Forelimb muscle (tissue), 1 donor: ENCODE measurements at regions not wholly inside any gene's neighbourhood (a gene's known extent, or its start where the extent isn't known, plus 50 kb on each side); places are given as distances from the start of the nearest gene placed in this dataset.

ENCODE experiments used
- DNase-seq: peaks from one replicate; pipeline ENCODE4 v3.0.0-alpha.2; 2013; ENCODE audit warnings: low read depth

DNA sequence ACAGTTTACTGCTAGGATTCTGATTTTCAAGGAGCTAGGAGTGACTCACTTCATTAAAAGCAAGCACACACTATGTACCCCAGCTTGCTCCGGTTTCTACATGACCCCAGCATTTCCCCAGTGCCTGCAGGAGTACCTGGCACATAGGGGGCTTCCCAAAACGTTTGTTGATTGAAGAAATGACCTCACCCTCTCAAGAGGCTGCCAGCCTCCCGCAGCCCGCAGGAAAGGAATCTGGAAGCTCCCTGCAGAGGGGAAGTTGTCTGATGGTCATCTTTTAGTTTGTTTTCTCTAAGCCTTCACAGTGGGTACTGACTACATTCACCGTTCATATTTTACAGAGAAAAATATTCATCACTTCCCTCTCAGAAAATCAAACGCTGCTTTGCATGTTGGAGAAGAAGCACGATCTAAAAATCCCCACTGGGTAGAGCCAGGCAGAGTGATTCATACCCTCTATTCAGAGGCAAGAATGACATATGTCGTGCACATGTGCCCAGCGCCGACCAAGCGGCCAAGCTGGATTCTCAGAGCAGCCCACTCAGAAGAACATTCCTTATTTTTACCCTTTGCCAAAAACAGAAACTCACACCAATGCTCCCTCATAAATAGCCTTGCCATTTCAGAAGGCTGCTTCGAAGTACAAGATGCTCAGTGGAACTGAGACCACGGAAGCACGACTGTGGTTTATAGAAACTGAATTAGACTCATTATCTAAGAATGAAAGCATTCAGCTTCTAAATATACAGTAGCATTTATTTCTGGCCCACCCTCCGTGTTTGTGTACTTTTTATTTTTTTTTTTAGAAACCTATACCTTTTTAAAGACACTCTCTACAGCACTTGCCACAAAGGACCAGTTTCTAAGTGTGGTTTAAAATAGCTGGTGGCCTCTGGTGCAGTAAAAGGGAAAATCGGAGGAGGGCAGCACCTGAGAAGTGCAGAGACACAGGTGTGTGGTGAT is 143.2 kb downstream of the MIS18A start:
- no peak for DNase-seq

DNA sequence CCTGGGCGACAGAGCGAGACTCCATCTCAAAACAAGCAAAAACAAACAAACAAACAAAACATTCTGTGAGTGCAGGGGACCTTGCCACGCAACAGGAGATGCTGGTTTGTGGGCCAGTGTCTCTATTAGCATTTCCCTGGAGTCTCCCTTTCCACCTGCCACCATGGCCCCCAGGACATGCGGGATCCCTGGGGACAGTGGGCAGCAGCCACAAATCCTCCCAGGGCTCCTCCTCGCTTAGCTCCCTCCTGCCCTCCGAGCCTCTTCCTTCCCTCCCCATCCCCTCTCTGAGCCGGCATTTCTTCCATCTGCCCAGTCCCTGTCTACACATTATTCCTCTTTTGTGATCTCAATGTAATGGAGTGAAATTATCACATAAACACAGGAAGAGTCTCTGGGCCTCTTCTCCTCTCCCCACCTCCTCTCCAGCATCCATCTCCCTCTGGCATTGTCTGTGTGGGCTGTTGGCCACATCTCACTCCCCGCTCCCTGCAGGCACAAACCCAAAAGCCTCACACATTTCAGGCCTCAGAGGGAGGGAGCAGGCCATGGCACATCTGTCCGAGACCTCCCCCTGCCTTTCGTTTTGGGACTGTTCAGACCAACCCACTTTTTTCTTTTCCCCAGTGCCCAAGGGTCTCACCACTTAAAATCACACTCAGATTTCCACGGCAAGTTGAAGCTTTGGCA is 144.3 kb downstream of the MIS18A start:
- DNase-seq, result no peak

DNA sequence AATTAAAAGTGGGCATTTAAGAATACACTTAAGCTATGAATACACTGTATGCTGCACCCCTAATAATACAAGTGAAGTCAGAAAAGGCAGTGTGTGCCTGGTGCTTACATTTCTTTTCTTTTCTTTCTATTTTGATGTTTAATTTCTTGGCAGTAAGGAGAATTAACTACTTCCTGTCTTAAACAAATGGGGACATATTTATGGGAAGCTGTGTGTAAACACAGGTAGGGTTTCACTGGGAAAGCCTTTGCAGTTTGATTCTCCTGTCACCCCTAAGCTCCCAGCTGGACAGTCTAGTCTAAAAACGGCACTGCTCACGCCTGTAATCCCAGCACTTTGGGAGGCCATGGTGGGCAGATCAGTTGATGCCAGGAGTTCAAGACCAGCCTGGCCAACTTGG is 146.0 kb downstream of the MIS18A start:
- DNase-seq, result no peak

DNA sequence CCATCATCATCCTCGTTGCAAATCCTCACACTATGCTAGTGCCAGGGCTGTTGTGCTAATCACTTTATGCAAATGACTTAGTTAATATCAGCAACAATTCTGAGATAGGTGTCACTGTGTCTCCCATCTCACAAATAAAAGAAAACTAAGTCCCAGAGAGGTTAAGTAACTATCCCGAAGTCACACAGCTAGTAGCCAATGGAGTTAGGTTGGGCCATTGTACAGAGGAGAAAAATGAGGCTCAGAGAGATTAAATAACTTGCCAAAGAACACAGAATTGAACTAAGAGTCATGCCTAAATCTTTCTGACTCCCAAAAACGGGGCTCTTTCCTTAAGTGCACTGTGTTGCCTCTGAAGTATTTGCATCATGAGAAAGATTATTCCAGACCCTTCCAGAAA is 146.4 kb downstream of the MIS18A start:
- DNase-seq, result no peak

DNA sequence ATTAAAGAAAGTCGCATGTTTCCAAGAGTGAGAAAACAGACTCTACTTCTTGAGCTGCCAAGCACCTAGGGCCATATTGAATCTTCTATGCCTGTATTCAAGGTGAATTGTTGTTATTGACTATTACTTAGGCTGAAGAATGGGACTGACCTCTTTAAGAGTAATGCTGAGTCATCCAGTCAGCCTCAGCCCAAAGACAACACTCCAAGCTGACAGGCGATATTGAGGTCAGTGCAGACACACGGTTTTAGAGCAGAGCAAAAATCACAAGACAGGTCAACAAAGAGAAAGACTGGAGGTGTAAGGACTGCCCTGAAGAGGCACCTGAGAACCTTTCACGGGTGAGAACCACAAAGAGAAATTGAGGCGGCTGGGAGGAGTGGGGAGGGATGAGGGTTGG is 146.9 kb downstream of the MIS18A start:
- no peak for DNase-seq

DNA sequence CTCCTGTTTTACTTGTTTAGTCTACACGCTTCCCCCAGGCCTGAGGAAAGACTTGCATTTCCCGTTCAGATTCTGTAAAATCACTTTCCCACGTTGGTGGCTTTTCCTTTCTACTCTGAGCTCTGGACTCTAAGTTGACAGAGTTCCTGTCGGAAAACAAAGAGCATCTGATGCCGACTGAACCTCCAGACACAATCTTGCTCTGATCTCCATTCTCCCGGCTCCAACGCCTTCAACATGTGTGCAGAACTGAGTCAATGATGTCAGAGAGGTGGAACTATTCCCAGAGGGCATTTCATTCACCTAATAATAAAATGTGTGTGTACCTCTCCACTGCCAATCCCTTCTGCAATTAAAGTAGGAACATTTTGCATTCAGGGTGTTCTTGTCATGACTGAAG is 147.7 kb downstream of the MIS18A start:
- DNase-seq, result no peak

DNA sequence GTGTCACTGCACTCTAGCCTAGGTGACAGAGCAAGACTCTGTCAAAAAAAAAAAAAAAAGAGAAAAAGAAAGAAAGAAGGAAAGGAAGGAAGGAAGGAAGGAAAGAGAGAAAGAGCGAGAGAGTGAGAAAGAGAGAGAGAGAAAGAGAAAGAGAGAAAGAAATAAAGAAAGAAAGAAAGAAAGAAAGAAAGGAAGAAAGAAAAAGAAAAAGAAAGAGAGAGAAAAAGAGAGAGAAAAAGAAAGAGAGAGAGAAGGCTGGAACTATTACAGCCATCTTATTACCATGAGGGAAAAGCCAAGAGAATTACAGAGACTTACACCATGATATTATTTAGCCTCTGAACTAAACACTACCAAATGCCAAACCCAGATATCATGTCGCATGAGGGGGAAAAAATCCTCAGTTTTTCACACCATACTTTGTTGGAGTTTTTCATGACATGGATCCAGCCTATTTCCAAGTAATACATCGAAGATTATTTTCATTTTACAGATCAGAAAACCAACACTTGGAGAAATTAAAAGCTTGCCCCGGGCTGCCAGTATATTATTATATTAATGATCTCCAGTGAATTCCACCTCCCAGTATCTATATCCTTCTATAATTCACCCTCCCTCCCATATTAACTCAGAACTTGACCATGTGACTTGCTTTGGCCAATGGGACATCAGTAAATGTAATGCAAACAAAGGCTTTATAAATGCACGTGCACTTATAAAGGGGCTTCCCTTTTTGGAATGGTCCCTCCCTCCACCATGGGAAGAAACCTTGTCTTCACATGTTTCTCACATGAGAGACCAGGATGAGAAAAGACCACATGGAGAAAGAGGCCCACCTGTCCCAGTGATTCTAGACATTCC is 148.6 kb downstream of the MIS18A start:
- no peak for DNase-seq

DNA sequence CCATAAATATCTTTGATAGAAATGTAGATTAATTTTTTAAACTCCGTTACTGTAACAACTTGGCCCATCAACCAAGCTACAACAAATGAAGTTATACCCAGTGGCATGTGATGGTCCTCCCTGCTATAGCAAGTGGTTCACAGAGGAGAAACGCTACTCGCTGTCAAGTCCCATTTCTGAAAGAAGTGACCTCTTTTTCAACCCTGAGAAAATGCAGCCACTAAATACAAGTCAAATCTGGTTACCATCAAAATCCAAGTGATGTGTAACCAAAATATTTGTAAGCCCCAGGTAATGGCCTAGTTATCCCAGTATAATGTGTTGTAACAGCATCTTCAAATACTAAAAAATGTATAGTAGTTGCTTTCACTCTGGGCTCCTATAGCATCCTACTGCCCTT is 151.8 kb downstream of the MIS18A start:
- no peak for DNase-seq

DNA sequence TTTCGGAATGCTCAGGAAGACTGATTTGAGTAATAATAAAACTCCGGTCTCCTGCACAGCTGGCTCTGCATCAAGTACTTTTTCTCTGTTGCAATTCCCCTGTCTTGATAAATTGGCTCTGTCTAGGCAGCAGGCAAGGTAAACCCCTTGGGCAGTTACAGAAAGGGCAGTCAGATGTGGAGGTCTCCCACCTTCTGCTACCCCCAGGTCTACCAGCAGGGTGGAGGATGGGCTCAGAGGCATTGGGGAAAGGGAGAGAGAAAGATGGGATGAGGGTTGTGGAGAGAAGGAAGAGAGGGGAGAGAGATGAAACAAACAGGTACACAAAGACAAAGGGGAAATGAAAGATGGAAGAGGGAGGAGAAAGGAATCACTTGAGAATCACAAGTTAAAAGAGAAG is 156.8 kb downstream of the MIS18A start:
- no peak for DNase-seq

DNA sequence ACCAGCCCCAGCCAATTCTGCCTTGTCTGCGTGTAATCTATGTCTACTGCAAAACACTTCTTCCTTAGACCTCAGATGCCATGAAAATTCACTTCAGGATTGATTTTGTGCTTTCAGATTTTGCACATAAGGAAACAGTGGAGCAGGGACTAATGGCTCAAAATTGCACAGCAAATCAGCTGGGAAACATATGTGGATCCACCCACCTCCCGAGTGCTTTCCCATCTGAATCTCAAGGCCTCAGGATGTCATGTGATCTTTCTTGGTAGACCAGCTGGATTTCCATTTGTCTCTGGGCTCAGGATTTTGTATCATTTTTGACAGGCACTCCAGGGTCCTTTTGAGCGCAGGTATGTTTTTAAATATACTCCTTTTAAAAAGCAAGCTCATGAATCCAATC is 158.6 kb downstream of the MIS18A start:
- DNase-seq, result no peak

DNA sequence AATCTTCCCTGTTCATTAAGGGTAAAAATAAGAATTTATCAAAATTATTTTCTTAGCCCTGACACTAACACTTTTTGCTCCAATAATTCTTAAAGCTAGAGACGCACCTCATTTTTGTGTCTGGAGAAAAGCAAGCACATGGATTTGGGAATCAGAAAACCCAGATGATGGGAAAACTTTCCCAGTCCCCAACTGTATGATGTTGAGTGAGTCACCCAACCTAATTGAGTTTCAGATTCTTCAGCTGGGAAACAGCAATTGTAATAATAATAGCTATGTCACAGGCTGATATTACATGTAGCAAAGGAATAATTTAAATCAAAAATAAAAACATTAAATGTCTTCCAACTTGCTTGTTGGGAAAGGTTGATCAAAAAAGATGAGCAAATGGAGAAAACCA is 159.0 kb downstream of the MIS18A start:
- DNase-seq, result no peak

DNA sequence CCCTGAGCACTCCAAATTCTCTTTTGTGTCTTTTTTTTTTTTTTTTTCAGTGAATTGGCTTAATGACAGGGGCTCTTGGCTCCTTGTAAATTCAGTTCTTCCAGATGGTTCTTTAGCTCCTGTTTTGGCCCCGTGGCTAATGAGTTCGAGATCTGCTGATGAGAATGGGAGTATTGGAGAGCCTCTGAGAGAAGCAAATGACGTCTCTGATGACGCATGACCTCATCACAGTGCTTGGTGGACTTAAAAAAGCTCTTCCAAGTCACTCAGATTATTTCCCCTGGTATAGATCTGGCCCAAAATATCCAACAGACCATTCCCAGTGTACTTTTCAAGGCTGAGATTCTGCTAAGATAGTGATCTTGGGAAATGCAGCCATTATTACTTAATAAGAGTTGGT is 159.5 kb downstream of the MIS18A start:
- no peak for DNase-seq

DNA sequence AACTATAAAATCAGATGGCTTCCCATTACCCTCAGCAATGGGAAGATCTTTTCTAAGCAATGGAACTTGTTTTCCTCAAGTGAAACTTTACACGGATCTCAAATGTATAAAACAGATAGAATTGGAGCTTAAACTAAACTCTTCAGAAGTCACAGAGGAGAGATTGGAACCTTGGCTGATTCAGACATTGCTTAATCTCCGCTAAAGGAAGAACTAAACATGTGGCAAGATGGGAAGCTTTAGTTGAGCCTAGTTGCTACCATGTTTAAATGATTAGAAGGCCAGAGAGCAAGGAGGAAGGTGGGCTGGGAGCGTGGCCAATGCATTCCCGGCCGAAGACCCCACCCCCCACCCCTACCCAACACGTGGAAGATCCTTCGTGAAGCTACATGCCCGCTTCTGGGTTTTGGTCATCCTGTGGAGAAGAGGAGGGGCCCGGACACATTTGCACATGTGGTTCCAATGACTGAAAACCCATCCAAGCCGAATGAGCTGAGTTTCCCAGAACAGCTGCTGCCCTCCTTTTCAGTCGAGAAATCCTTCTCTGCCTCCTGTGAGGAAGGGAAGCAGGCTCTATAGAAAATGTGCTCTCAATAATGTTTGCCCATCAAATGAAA is 164.3 kb downstream of the MIS18A start:
- DNase-seq, result no peak

DNA sequence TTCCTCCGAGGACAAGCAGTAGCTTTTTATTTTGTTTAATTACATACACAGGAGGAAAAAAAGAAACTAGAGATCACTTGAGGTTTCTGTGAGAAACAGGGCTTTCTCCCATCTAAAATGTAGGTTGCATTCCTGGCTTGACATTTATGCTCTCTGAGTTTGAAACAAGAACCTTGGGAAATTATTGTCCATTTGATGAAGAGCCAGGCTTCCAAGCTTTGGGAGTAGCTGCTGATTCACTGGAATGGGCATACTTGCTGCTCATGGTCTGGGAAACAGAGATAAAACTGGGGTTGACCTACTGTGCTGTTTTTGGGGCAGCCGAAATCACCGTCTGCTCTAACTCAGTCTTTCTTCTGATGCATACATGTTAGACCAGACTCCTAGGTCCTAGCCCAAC is 165.4 kb downstream of the MIS18A start:
- DNase-seq, result no peak

DNA sequence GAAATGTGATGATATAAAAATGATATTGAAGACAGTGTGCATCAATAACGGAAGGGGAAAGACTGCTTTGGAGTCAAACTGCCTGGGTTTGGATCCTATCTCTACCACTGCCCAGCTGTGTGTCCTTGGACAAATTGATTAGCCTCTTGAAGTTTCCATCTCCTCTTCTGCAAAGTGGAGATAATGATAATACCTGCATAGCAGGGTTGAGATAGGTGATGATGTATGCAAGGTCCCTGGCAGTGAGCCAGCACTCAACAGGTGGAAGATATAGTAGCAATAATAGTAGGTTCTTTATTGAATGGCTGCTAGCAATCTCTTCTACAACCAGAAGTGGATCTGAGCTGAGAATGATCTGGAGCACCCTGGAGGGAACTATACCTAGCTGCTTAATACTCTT is 166.7 kb downstream of the MIS18A start:
- DNase-seq, result no peak

DNA sequence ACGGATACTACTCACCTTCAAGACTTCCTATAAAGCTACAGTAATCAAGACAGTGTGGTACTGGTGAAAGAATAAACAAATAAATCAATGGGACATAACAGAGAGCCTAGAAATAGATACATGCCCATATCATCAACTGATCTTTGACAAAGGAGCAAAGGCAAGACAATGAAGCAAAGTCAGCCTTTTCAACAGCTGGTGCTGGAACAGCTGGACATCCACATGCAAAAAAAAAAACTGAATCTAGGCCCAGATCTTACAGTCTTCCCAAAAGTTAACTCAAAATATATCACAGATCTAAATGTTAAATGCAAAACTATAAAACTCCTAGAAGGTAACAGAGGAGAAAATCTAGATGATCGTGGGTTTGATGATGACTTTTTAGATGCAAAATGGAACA is 170.3 kb downstream of the MIS18A start:
- no peak for DNase-seq

DNA sequence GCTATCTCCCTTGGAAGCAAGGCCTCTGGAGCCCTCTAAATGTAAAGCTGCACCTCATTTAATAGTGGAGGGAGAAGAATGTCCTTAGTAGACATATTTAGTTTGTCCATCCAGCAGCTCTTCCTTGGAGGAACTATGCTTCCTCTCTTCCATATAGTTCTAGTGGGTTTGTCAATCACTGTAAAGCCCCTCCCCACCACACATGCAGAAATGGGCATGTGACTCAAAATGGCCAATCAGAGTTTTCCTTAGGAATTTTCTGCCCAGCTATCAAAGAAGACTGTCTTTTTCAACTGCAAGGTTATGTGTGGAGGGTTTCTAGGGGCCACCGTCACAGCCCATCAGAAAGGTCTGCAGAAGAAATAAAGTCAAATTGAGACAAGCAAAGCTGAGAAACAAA is 175.5 kb downstream of the MIS18A start:
- DNase-seq, result no peak

DNA sequence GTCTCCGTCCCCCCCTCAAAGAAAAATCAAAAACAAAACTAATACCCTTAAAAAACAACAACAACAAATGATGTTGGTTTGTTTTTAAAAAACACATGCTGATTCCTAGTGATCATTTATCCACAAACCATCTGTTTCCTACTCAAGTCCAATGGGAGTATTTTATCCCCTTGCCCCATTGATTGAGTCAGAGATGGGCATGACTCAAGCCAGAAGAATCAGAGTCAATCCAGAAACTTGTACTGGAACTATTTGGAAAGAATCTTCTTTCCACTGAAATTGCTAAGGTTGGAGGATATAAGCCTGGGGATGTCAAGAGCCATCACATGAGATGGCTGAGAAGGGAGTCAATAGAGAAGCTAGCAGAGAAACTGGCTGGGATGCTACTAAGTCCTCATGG is 176.4 kb downstream of the MIS18A start:
- DNase-seq, result no peak

DNA sequence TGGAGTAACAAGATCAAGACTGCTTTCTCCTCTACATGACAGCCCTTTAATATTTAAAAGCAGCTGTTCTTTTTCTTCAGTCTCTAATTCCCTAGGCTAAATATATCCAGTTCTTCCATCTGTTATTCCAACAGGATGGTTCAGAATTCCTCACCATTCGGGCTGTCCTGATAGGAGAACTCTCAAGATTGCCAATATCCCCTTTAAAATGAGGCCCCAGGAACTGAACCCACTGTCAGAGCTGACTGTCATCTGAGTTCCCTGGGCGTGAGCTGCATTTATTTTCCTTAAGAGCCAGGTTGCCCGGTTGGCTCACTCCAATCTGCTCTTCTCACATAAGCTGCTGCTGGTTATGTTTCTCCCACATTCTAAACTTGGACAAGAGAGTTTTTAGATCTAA is 177.6 kb downstream of the MIS18A start:
- no peak for DNase-seq

DNA sequence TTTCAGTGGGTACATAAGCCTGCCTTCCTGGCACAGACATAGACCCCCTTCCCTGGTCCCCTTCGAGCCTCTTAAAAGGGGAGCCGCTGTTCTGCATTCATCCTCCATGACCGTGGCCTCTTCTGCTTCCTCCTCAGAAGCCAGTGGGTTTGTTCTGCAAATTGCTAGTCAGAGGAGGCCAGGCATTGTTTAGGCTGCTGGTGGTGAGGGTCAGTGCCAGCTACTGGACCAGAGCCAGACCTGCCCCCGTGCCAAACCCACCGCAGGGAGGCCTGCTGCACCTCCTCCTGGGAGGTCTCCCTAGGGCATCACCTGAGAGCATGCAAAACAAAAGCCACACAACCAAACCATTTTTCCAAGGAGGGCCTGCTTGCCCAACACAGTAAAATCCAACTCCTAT is 178.4 kb downstream of the MIS18A start:
- DNase-seq, result no peak

DNA sequence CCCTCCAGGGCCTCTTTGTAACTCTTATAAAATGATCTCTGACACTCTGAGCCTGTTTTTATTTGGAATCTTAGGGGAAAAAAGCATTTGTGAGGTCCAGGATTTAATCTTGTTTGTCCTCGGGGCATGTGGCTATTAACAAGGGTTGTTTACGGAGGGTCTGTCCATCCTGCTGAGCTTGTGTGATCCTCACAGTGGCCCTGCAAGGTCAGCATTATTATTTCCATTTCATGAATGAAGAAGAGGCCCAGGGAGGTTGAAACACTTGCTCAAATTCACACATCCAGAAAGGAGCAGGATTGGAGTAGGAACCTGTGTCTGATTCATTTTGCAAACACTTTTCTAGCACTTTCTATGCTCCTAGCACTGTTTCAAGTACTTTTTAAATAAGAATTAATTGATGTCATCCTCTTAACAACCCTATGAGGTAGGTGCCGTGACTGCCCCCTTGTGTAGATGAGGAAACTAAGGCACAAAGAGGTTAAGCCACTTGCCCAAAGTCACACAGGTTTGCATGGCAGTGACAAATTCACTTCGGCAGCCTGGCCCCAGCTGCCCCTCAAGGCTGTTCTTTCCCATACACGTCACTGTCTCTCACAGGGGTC is 178.9 kb downstream of the MIS18A start:
- DNase-seq, result no peak
